ENCODE measurements at regions not wholly inside any gene's neighbourhood (a gene's known extent, or its start where the extent isn't known, plus 50 kb on each side); places are given as distances from the start of the nearest gene placed in this dataset.

DNA sequence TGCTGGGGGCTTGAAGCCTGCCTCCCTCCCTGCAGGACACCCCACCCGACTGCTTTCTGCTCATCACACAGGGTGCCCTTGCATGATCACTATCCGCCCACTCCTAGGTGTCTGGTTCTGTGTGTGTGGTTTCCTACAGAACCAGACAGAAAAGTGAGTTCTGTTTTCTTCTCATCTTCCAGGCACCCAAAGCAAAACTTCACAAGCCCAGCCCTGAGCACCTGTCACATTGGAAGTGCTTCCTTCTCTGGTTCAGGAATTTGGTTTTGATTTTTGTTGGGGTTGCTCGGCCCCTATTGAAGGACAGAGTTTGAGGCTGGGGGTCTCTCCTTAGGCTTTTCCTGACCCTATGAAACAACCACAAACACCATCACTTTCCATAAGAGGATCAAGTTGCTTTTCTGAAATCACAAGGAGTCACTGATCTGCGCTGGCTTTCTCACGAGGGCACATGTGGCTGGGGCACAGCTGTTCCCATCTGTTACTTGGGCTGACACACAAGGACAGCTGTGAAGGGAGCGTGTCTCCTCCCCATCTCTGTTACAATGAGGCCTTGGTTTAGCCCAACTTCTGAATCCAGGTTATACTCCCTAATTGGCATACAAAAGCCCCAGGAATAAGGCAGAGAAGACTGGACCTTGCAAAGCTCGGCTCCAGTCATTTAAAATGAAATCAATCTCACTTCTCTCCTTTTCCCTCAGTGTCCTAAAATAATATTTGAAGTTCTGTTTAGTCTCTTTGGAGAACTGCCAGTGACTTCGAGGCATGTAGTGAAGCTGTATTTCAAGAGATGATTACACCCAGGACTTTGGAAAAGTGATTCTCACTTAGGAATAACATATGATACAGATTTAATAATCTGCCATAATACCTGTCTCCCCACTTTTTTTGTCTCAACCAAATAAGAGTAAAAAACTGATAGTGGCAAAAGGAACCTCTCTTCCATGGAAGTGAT lies 213.1 kb upstream of the GAS1 start:
- WGBS, 2 donors (ENCODE audit: extremely low coverage in 2 of 2, insufficient read length in 2 of 2, insufficient replicate concordance in 1 of 2) = no CpG with 5 or more reads among the region's 8 CpGs
- H3K27ac ChIP-seq (replicated peaks; ENCODE audit: low read length) = no peak overlapping the region
- H3K36me3 ChIP-seq (replicated peaks in 1 of 2; ENCODE audit: control insufficient read depth in 2 of 2, insufficient read depth in 2 of 2, low read length in 2 of 2) = no peaks in the 10 kb centered on the region
- H3K79me1 ChIP-seq (ENCODE audit: low read depth, low read length) = no peaks in the 10 kb centered on the region
- no peak overlapping the region for H3K18ac ChIP-seq (ENCODE audit: low read length)
- no peak overlapping the region for H3K4ac ChIP-seq (ENCODE audit: low read length)
- H4K91ac ChIP-seq (ENCODE audit: low read depth, low read length, poor library complexity) = no peak overlapping the region
- no peaks in the 10 kb centered on the region for H3K27me3 ChIP-seq (ENCODE audit: control insufficient read depth in 3 of 3, insufficient read depth in 3 of 3, low read depth in 1 of 3, low read length in 3 of 3)
- H3K4me1 ChIP-seq (ENCODE audit: control insufficient read depth in 2 of 2, insufficient read depth in 1 of 2, low read depth in 1 of 2, low read length in 2 of 2) = peaks cover 0 to 2% of the 10 kb centered on the region in 2 donors
- H4K8ac ChIP-seq (ENCODE audit: low read depth, low read length) = no peak overlapping the region
- no peak overlapping the region for H3K4me2 ChIP-seq (ENCODE audit: insufficient read depth, low read length, poor library complexity, severe bottlenecking)
- H3K9me3 ChIP-seq (replicated peaks in 1 of 2; ENCODE audit: control insufficient read depth in 2 of 2, insufficient read depth in 1 of 2, low read depth in 1 of 2, low read length in 2 of 2) = no peaks in the 10 kb centered on the region
- H3K4me3 ChIP-seq (ENCODE audit: low read length in 2 of 2) = no peak overlapping the region
- no peak overlapping the region for H2BK120ac ChIP-seq (ENCODE audit: low read depth, low read length)
- no peak overlapping the region for H3K14ac ChIP-seq (ENCODE audit: low read length)
- no peak overlapping the region for H2BK15ac ChIP-seq (ENCODE audit: low read length)
- no peak overlapping the region for H2AFZ ChIP-seq (ENCODE audit: low read length)
- no peak overlapping the region for H3K23ac ChIP-seq (ENCODE audit: low read depth, low read length, poor library complexity)
- H2BK12ac ChIP-seq (ENCODE audit: low read length) = no peak overlapping the region
- DNase-seq (ENCODE audit: low spot score) = no peak
- no peak overlapping the region for H3K9ac ChIP-seq (ENCODE audit: low read depth, low read length, poor library complexity)
- no peak overlapping the region for H2BK5ac ChIP-seq (ENCODE audit: low read length)
- H2AK5ac ChIP-seq (ENCODE audit: low read depth, low read length) = no peak overlapping the region

DNA sequence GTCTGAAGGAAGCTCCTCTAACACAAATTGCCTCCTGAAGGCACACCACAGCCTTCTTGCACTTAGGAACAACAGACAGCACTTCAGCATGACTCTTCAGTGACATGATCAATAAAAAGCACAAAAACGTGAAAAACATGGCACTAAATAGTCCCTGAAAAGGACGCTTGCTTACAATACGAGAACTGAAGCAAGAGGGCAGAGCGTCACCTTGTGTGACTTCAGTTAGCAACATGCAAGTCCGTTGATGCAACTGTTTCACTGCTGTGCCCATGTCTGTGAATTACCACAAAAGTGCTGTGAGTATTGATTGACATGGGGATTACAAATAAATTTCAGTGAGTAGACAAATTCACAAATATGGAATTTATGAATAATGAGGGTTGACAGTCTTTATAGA lies 219.9 kb upstream of the GAS1 start:
- WGBS, 2 donors (ENCODE audit: extremely low coverage in 2 of 2, insufficient read length in 2 of 2, insufficient replicate concordance in 1 of 2) = no CpG with 5 or more reads among the region's 5 CpGs

GRCh38 chr9:87167582-87167981 lies 220.3 kb upstream of the GAS1 start:
- Histone ChIP-seq H3K27me3 (ENCODE audit: control insufficient read depth in 3 of 3, insufficient read depth in 3 of 3, low read depth in 1 of 3, low read length in 3 of 3) (no peaks in the 10 kb centered on the region), H2BK15ac (ENCODE audit: low read length) (no peak overlapping the region), H3K4me1 (ENCODE audit: control insufficient read depth in 2 of 2, insufficient read depth in 1 of 2, low read depth in 1 of 2, low read length in 2 of 2) (no peaks in the 10 kb centered on the region), H2BK12ac (ENCODE audit: low read length) (no peak overlapping the region), H3K4me3 (ENCODE audit: low read length in 2 of 2) (no peak overlapping the region), H3K18ac (ENCODE audit: low read length) (no peak overlapping the region), H2AFZ (ENCODE audit: low read length) (no peak overlapping the region), H2AK5ac (ENCODE audit: low read depth, low read length) (no peak overlapping the region), H4K8ac (ENCODE audit: low read depth, low read length) (no peak overlapping the region), H3K79me1 (ENCODE audit: low read depth, low read length) (no peaks in the 10 kb centered on the region), H3K4ac (ENCODE audit: low read length) (no peak overlapping the region), H4K91ac (ENCODE audit: low read depth, low read length, poor library complexity) (no peak overlapping the region), H2BK5ac (ENCODE audit: low read length) (no peak overlapping the region), H3K9ac (ENCODE audit: low read depth, low read length, poor library complexity) (no peak overlapping the region), H3K27ac (replicated peaks; ENCODE audit: low read length) (no peak overlapping the region), H3K4me2 (ENCODE audit: insufficient read depth, low read length, poor library complexity, severe bottlenecking) (no peak overlapping the region), H3K23ac (ENCODE audit: low read depth, low read length, poor library complexity) (no peak overlapping the region), H3K36me3 (replicated peaks in 1 of 2; ENCODE audit: control insufficient read depth in 2 of 2, insufficient read depth in 2 of 2, low read length in 2 of 2) (no peaks in the 10 kb centered on the region), H3K9me3 (replicated peaks in 1 of 2; ENCODE audit: control insufficient read depth in 2 of 2, insufficient read depth in 1 of 2, low read depth in 1 of 2, low read length in 2 of 2) (no peaks in the 10 kb centered on the region), H2BK120ac (ENCODE audit: low read depth, low read length) (no peak overlapping the region), H3K14ac (ENCODE audit: low read length) (no peak overlapping the region)
- no peak for DNase-seq (ENCODE audit: low spot score)
- no CpG with 5 or more reads among the region's 4 CpGs for WGBS, 2 donors (ENCODE audit: extremely low coverage in 2 of 2, insufficient read length in 2 of 2, insufficient replicate concordance in 1 of 2)

More for the DNA sequence above, 219.9 kb upstream of the GAS1 start:
- Histone ChIP-seq H4K8ac (ENCODE audit: low read depth, low read length) (no peak overlapping the region), H3K9me3 (replicated peaks in 1 of 2; ENCODE audit: control insufficient read depth in 2 of 2, insufficient read depth in 1 of 2, low read depth in 1 of 2, low read length in 2 of 2) (no peaks in the 10 kb centered on the region), H3K4me2 (ENCODE audit: insufficient read depth, low read length, poor library complexity, severe bottlenecking) (no peak overlapping the region), H2BK12ac (ENCODE audit: low read length) (no peak overlapping the region), H2AFZ (ENCODE audit: low read length) (no peak overlapping the region), H3K18ac (ENCODE audit: low read length) (no peak overlapping the region), H2BK120ac (ENCODE audit: low read depth, low read length) (no peak overlapping the region), H2AK5ac (ENCODE audit: low read depth, low read length) (no peak overlapping the region), H3K4ac (ENCODE audit: low read length) (no peak overlapping the region), H4K91ac (ENCODE audit: low read depth, low read length, poor library complexity) (no peak overlapping the region), H2BK15ac (ENCODE audit: low read length) (no peak overlapping the region), H3K4me3 (ENCODE audit: low read length in 2 of 2) (no peak overlapping the region), H2BK5ac (ENCODE audit: low read length) (no peak overlapping the region), H3K79me1 (ENCODE audit: low read depth, low read length) (no peaks in the 10 kb centered on the region), H3K27me3 (ENCODE audit: control insufficient read depth in 3 of 3, insufficient read depth in 3 of 3, low read depth in 1 of 3, low read length in 3 of 3) (no peaks in the 10 kb centered on the region), H3K36me3 (replicated peaks in 1 of 2; ENCODE audit: control insufficient read depth in 2 of 2, insufficient read depth in 2 of 2, low read length in 2 of 2) (no peaks in the 10 kb centered on the region), H3K14ac (ENCODE audit: low read length) (no peak overlapping the region), H3K27ac (replicated peaks; ENCODE audit: low read length) (no peak overlapping the region), H3K23ac (ENCODE audit: low read depth, low read length, poor library complexity) (no peak overlapping the region), H3K9ac (ENCODE audit: low read depth, low read length, poor library complexity) (no peak overlapping the region), H3K4me1 (ENCODE audit: control insufficient read depth in 2 of 2, insufficient read depth in 1 of 2, low read depth in 1 of 2, low read length in 2 of 2) (no peaks in the 10 kb centered on the region)
- DNase-seq (ENCODE audit: low spot score) = no peak

- Histone ChIP-seq H3K4me1 (ENCODE audit: control insufficient read depth in 2 of 2, insufficient read depth in 1 of 2, low read depth in 1 of 2, low read length in 2 of 2) (no peaks in the 10 kb centered on the region), H2BK12ac (ENCODE audit: low read length) (no peak overlapping the region)
Measured at GRCh38 chr9:87178302-87178701, 231.0 kb upstream of the GAS1 start.

More at GRCh38 chr9:87178302-87178701, 231.0 kb upstream of the GAS1 start:
- Histone ChIP-seq H2AFZ (ENCODE audit: low read length) (no peak overlapping the region), H4K8ac (ENCODE audit: low read depth, low read length) (no peak overlapping the region), H3K9me3 (replicated peaks in 1 of 2; ENCODE audit: control insufficient read depth in 2 of 2, insufficient read depth in 1 of 2, low read depth in 1 of 2, low read length in 2 of 2) (no peaks in the 10 kb centered on the region), H3K4me2 (ENCODE audit: insufficient read depth, low read length, poor library complexity, severe bottlenecking) (no peak overlapping the region), H2AK5ac (ENCODE audit: low read depth, low read length) (no peak overlapping the region), H3K9ac (ENCODE audit: low read depth, low read length, poor library complexity) (no peak overlapping the region), H3K36me3 (replicated peaks in 1 of 2; ENCODE audit: control insufficient read depth in 2 of 2, insufficient read depth in 2 of 2, low read length in 2 of 2) (no peaks in the 10 kb centered on the region), H3K18ac (ENCODE audit: low read length) (no peak overlapping the region), H3K14ac (ENCODE audit: low read length) (no peak overlapping the region), H3K27ac (replicated peaks; ENCODE audit: low read length) (no peak overlapping the region), H3K79me1 (ENCODE audit: low read depth, low read length) (no peaks in the 10 kb centered on the region), H3K4me3 (ENCODE audit: low read length in 2 of 2) (no peak overlapping the region), H2BK120ac (ENCODE audit: low read depth, low read length) (no peak overlapping the region), H4K91ac (ENCODE audit: low read depth, low read length, poor library complexity) (no peak overlapping the region), H3K23ac (ENCODE audit: low read depth, low read length, poor library complexity) (no peak overlapping the region), H3K4ac (ENCODE audit: low read length) (no peak overlapping the region), H2BK5ac (ENCODE audit: low read length) (no peak overlapping the region), H2BK15ac (ENCODE audit: low read length) (no peak overlapping the region), H3K27me3 (ENCODE audit: control insufficient read depth in 3 of 3, insufficient read depth in 3 of 3, low read depth in 1 of 3, low read length in 3 of 3) (no peaks in the 10 kb centered on the region)
- DNase-seq (ENCODE audit: low spot score) = no peak

Data from neuronal stem cell (in vitro differentiated cells).